ENCODE measurements at regions not wholly inside any gene's neighbourhood (a gene's known extent, or its start where the extent isn't known, plus 50 kb on each side); places are given as distances from the start of the nearest gene placed in this dataset.
"Not testable (repeated sequence)": the region's sequence is repeated elsewhere in the genome, so short reads cannot be mapped to it uniquely, and the experiment has no call there.

DNA sequence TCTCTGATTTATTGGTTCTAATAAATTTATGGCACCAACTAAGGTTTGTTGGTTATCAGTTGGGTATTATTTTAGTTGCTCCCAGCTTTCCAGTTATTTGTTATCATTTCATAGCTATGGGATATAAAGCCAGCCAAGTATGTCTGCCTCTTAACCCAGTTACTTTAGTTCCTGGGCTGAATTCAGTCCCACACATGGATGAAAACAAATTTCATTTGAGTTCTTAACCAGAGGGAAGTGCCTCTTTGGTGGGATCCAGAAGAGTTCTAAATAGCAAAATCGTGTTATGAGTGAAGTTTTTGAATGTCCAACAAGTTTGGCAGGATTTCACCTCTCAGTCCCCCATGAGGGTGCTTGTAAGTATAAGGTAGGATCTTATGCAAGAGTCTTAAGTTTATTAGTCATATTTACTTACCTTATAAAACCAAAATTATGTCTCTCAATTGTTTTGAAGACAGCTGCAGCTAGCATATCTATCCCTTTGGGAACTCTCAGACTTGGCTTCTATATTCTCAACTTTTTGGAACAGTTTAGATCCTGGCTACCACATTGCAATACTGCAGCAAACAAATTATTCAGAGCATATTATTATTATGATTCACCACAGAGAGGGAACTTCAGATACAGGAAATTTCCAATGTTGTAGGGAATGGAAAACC, 683.6 kb downstream of the BCKDHB start:
- H3K4me2 ChIP-seq (ENCODE audit: low read length) = no peak overlapping the region
- no peak for TF ChIP-seq EZH2phosphoT487 (IDR thresholded peaks at IDR 0.05; ENCODE audit: borderline replicate concordance, low read length)
- TF ChIP-seq, protein P1, sequence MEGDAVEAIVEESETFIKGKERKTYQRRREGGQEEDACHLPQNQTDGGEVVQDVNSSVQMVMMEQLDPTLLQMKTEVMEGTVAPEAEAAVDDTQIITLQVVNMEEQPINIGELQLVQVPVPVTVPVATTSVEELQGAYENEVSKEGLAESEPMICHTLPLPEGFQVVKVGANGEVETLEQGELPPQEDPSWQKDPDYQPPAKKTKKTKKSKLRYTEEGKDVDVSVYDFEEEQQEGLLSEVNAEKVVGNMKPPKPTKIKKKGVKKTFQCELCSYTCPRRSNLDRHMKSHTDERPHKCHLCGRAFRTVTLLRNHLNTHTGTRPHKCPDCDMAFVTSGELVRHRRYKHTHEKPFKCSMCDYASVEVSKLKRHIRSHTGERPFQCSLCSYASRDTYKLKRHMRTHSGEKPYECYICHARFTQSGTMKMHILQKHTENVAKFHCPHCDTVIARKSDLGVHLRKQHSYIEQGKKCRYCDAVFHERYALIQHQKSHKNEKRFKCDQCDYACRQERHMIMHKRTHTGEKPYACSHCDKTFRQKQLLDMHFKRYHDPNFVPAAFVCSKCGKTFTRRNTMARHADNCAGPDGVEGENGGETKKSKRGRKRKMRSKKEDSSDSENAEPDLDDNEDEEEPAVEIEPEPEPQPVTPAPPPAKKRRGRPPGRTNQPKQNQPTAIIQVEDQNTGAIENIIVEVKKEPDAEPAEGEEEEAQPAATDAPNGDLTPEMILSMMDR (IDR thresholded peaks at IDR 0.05; ENCODE audit: low read depth, low read length, poor library complexity, severe bottlenecking) = no peak
- H4K20me1 ChIP-seq (ENCODE audit: control insufficient read depth, insufficient read depth, low read depth, low read length) = no peaks in the 10 kb centered on the region
- no peaks in the 10 kb centered on the region for H3F3A ChIP-seq (ENCODE audit: control insufficient read depth, insufficient read depth)
- no peaks in the 10 kb centered on the region for H3K36me3 ChIP-seq (ENCODE audit: control insufficient read depth, low read length)
- no peak overlapping the region for H3K4me3 ChIP-seq (ENCODE audit: low read length)
- no peaks in the 10 kb centered on the region for H3K27me3 ChIP-seq (ENCODE audit: control insufficient read depth, low read length)
- no peak overlapping the region for H3K27ac ChIP-seq (ENCODE audit: low read depth, low read length)
- no peaks in the 10 kb centered on the region for H3K9me3 ChIP-seq (ENCODE audit: control insufficient read depth, insufficient read depth, low read length)
- no peaks in the 10 kb centered on the region for H3K4me1 ChIP-seq (ENCODE audit: control insufficient read depth, low read length)
- no peaks in the 10 kb centered on the region for H3K9me2 ChIP-seq (replicated peaks; ENCODE audit: control insufficient read depth, low read length)
- no peaks in the 10 kb centered on the region for H3K79me2 ChIP-seq (ENCODE audit: control insufficient read depth, low read length)

DNA sequence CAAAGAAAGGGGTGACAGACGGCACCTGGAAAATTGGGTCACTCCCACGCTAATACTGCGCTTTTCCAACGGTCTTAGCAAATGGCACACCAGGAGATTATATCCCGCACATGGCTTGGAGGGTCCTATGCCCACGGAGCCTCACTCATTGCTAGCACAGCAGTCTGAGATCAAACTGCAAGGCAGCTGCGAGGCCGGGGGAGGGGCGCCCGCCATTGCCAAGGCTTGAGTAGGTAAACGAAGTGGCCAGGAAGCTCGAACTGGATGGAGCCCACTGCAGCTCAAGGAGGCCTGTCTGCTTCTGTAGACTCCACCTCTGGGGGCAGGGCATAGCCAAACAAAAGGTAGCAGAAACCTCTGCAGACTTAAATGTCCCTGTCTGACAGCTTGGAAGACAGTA, 676.8 kb downstream of the BCKDHB start:
- H4K20me1 ChIP-seq (ENCODE audit: control insufficient read depth, insufficient read depth, low read depth, low read length); H3F3A ChIP-seq (ENCODE audit: control insufficient read depth, insufficient read depth); H3K4me1 ChIP-seq (ENCODE audit: control insufficient read depth, low read length); H3K9me2 ChIP-seq (replicated peaks; ENCODE audit: control insufficient read depth, low read length); H3K4me2 ChIP-seq (ENCODE audit: low read length); H3K9me3 ChIP-seq (ENCODE audit: control insufficient read depth, insufficient read depth, low read length); H3K36me3 ChIP-seq (ENCODE audit: control insufficient read depth, low read length); H3K79me2 ChIP-seq (ENCODE audit: control insufficient read depth, low read length); H3K27ac ChIP-seq (ENCODE audit: low read depth, low read length); H3K4me3 ChIP-seq (ENCODE audit: low read length); H3K27me3 ChIP-seq (ENCODE audit: control insufficient read depth, low read length): not testable (repeated sequence)

DNA sequence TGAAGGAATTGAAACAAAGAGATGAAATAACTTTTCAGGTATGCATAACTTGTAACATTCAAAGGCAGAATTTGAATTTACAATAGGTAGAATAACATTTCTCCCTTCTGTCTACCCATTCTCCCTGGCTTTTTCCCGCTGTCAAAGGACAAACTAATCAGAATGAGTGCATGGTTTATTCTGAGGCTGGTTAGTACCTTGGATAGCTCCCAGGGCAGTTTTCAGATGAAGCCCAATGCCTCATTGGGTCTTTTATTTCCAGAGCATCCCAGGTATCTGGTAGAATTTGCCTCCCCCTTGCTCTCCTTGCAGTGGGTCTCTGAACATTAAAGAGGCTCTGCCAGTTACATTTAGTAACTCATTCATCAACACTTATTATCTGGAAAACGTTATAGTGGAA, 665.5 kb downstream of the BCKDHB start:
- Histone ChIP-seq H4K20me1 (ENCODE audit: control insufficient read depth, insufficient read depth, low read depth, low read length) (no peaks in the 10 kb centered on the region), H3K4me3 (ENCODE audit: low read length) (no peak overlapping the region), H3K9me2 (replicated peaks; ENCODE audit: control insufficient read depth, low read length) (no peaks in the 10 kb centered on the region), H3K27ac (ENCODE audit: low read depth, low read length) (no peak overlapping the region), H3F3A (ENCODE audit: control insufficient read depth, insufficient read depth) (no peaks in the 10 kb centered on the region), H3K79me2 (ENCODE audit: control insufficient read depth, low read length) (no peaks in the 10 kb centered on the region), H3K9me3 (ENCODE audit: control insufficient read depth, insufficient read depth, low read length) (no peaks in the 10 kb centered on the region; the same call in 1 of the 2 replicates), H3K4me2 (ENCODE audit: low read length) (no peak overlapping the region), H3K27me3 (ENCODE audit: control insufficient read depth, low read length) (no peaks in the 10 kb centered on the region), H3K36me3 (ENCODE audit: control insufficient read depth, low read length) (no peaks in the 10 kb centered on the region), H3K4me1 (ENCODE audit: control insufficient read depth, low read length) (no peaks in the 10 kb centered on the region)
- TF ChIP-seq, protein P1 (IDR thresholded peaks at IDR 0.05; ENCODE audit: low read depth, low read length, poor library complexity, severe bottlenecking) = no peak
- TF ChIP-seq EZH2phosphoT487 (IDR thresholded peaks at IDR 0.05; ENCODE audit: borderline replicate concordance, low read length) = no peak

DNA sequence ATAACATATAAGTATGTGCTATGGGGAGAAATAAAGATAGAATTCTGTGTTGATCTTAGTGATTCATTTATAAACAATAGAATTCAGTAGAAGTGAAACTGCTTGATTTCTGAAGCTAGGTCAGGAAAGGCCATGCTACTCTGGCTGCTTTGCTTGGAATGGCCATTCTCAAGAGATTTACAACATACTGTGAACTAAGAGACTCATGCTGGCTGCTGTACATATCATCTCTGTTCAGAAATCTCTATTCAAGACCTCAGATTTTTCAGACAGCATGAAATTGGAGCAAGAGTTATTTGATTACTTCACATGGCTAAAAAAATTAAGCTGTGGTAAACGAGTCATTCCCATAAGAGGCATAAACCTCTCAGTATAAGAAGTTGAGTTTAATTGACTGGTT, 662.6 kb downstream of the BCKDHB start:
- H3K9me2 ChIP-seq (replicated peaks; ENCODE audit: control insufficient read depth, low read length) = no peaks in the 10 kb centered on the region
- no peaks in the 10 kb centered on the region for H3K79me2 ChIP-seq (ENCODE audit: control insufficient read depth, low read length)
- H3K9me3 ChIP-seq (ENCODE audit: control insufficient read depth, insufficient read depth, low read length) = no peaks in the 10 kb centered on the region
- no peak overlapping the region for H3K27ac ChIP-seq (ENCODE audit: low read depth, low read length)
- H4K20me1 ChIP-seq (ENCODE audit: control insufficient read depth, insufficient read depth, low read depth, low read length) = no peaks in the 10 kb centered on the region
- H3F3A ChIP-seq (ENCODE audit: control insufficient read depth, insufficient read depth) = no peaks in the 10 kb centered on the region
- H3K4me1 ChIP-seq (ENCODE audit: control insufficient read depth, low read length) = no peaks in the 10 kb centered on the region
- H3K36me3 ChIP-seq (ENCODE audit: control insufficient read depth, low read length) = no peaks in the 10 kb centered on the region
- no peak overlapping the region for H3K4me2 ChIP-seq (ENCODE audit: low read length)
- no peak overlapping the region for H3K4me3 ChIP-seq (ENCODE audit: low read length)
- no peaks in the 10 kb centered on the region for H3K27me3 ChIP-seq (ENCODE audit: control insufficient read depth, low read length)
- no peak for TF ChIP-seq EZH2phosphoT487 (IDR thresholded peaks at IDR 0.05; ENCODE audit: borderline replicate concordance, low read length)
- TF ChIP-seq, protein P1 (IDR thresholded peaks at IDR 0.05; ENCODE audit: low read depth, low read length, poor library complexity, severe bottlenecking) = no peak

All from DOHH2 (cell line).